GM21723 (cell line): ENCODE measurements at regions not wholly inside any gene's neighbourhood (a gene's known extent, or its start where the extent isn't known, plus 50 kb on each side); places are given as distances from the start of the nearest gene placed in this dataset.

ENCODE experiments used
- ATAC-seq: cut with Tn5 transposase; IDR thresholded peaks from one replicate; pipeline ENCODE4 v1.9.1; 2021; ENCODE audit warnings: mild to moderate bottlenecking, moderate library complexity; ENCODE audit not compliant: unreplicated experiment

- ATAC-seq = no peak
Measured at GRCh38 chr6:145178391-145178790, 556.9 kb downstream of the EPM2A start.

DNA sequence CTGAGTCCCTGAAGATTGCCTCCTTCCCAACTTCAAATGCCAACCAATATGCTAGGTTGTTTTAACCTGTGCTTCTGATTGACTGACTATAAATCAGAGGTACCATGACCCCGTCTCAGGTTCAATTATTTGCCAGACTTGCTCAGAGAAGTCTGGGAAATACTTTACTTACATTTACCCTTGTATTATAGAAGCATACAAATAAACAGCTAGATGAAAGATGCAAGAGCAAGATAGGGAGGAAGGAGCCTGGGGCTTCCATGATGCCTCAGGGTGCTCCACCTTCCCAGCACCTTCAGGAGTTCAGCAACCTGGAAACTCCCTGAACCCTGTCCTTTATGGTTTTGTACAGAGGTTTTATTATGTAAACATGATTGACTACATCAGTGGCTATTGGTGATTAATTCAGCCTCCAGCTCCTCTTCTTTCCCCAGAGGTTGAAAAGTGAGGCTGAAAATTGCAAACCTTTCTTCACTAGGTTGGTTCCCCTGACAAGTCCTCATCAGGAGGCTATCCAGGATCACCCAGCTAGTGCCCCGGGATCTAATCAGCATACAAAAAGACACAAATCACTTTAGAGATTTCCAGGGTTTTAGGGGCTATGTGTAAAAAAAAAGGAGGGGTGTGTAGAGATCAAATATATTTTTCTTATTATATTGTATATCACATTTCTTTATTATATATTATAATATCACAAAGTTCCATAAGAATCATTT lies 547.7 kb downstream of the EPM2A start:
- ATAC-seq = no peak

GRCh38 chr6:145189836-145190235 lies 545.5 kb downstream of the EPM2A start:
- ATAC-seq = no peak

DNA sequence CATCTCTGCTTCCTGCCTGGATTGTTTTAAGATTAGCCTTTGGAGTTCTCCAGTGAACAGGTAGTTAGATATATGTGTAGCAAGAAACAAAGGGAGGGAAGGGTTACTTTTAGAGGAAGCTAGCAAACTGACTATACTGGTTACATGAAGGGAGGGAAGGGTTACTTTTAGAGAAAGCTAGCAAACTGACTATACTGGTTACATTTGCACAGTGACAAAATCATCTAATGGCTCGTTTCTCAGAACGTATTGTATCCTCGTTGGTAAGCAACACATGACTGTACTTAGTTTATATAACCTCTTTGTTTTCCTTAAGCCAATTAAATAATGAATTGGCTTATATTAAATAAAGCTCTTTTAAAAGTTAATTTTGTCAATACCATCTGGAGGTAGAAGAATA lies 540.9 kb downstream of the EPM2A start:
- no peak for ATAC-seq

- no peak for ATAC-seq
Measured at GRCh38 chr6:145199961-145200360, 535.4 kb downstream of the EPM2A start.

- no peak for ATAC-seq
Measured at GRCh38 chr6:145204301-145204700, 531.0 kb downstream of the EPM2A start.

DNA sequence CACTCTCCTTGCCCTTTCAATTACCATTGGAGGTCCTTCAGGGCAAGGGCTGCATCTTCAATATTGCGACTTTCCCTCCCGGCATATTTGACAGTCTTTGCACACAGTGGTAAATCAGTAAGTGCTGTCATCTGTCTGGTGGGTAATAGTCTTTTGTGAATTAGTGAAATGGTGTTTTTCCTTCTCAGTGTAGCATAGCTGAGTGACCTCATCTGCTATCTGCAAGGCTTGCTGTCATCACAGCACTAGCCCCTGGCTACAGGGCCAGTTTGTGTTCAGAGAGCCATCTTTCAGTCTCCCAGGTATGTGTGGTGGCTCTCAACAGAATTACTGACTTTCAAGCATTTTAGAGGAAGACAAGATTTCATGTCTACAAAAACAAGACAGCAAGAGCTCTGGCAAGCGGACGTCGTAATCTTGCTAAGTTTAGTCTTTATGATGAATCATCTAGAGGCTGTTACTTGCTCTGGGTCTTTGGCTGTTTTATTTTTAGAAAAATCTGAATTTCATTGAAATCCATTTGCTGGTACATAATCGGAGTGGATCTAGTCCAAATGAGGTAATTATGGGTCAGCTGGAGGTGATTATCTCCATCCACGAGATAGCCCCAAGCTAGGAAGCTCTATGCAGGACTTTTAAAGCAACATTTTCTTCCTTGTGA lies 528.9 kb downstream of the EPM2A start:
- ATAC-seq = no peak

DNA sequence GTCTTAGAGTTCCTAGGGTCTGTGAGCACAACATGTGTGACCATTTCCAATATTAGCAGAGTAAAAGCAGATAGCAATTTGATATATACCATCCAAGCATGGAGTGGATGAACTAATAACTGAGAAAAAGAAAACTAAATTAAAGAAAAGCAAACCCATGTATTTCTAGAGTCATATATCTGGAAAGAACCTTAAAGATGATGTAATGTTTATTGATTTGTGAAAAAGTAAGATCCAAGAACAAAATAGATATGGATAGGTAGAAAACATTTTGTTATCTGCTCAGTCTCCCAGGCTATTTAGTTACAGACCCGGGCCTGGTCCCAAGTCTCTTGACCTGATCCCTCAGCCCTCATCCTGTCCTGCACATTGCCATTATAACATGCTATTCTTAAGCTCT lies 526.8 kb downstream of the EPM2A start:
- no peak for ATAC-seq

GRCh38 chr6:145209272-145209671 lies 526.0 kb downstream of the EPM2A start:
- ATAC-seq = no peak

- peak; percentile 44 for ATAC-seq
Measured at GRCh38 chr6:145212813-145213212, 522.5 kb downstream of the EPM2A start.

- peak; percentile 89 for ATAC-seq
Measured at GRCh38 chr6:145213614-145214013, 521.7 kb downstream of the EPM2A start.

DNA sequence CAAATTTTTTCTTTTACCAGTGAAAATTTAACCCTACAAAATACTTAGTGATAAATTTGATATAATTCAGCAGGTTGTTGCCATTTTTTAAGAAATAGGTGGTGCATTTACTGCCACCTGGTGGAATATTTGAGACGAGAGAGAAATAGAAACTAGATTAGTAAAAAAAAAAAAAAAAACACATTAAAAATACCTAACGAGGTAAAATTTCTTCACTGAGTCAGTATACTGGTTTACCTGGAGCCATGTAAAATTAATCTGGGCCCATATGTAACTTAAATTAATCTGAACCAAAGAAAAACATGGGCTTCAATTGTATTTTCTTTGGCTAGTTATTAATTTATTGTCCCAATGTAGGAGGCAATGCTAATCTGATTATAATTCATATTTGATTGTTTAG lies 520.8 kb downstream of the EPM2A start:
- no peak for ATAC-seq

DNA sequence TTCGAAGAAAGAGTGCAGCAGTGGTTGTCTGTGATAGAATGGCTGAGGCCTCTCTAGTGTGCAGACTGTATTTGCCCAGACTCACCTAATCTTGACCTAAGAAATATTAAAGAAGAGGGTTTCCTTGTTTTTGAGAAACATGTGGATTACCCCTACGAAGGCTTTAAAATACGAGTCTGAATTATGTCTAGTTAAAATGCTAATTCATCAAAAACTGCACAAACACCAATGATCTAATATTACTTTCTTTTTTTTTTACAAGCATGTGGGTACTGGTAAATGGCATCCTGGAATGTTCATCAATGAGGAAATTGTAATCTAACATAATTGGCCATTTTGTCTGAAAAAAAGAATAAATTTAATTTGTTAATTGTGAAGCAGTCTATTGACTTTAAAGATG lies 510.9 kb downstream of the EPM2A start:
- no peak for ATAC-seq

DNA sequence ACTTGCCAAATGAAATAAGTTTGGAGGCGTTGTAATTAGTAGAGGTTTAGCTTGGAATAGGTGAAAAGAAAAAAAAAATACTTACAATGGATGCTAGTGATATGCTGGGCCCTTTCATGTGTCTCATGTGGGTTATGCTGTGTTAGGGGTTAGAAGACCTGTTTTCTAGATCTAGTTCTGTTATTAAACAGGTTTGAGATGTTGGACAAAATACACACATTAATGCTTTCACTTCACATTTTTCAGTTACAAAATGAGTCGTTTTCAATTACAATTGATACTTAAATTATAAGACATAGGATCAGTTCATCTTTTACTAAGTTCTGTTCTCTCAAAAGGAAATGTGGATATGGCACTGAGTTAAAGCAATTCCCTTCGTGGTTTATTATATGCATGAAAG lies 509.8 kb downstream of the EPM2A start:
- ATAC-seq = peak; percentile 63

- ATAC-seq = no peak
Measured at GRCh38 chr6:145227593-145227992, 507.7 kb downstream of the EPM2A start.

- no peak for ATAC-seq
Measured at GRCh38 chr6:145228962-145229582, 506.2 kb downstream of the EPM2A start.

GRCh38 chr6:145233955-145234354 lies 501.4 kb downstream of the EPM2A start:
- ATAC-seq = no peak

- ATAC-seq = no peak
Measured at GRCh38 chr6:145235207-145235606, 500.1 kb downstream of the EPM2A start.

GRCh38 chr6:145238787-145239186 lies 496.5 kb downstream of the EPM2A start:
- ATAC-seq = no peak

GRCh38 chr6:145241039-145241438 lies 494.3 kb downstream of the EPM2A start:
- no peak for ATAC-seq

- ATAC-seq = no peak
Measured at GRCh38 chr6:145241721-145242120, 493.6 kb downstream of the EPM2A start.
